Nephron (organoid): ENCODE measurements at regions not wholly inside any gene's neighbourhood (a gene's known extent, or its start where the extent isn't known, plus 50 kb on each side); places are given as distances from the start of the nearest gene placed in this dataset.

Source experiments
- H3K27ac Mint-ChIP-seq, 3 experiments: 2 replicates each; pipeline ENCODE4 v1.8.0; 2020; ENCODE audit warnings: mixed read lengths in 3 of 3, mild to moderate bottlenecking in 2 of 3, moderate library complexity in 1 of 3
- H3K27me3 Mint-ChIP-seq: 2 replicates; pipeline ENCODE4 v1.8.0; 2021; ENCODE audit warnings: low read depth, mild to moderate bottlenecking, moderate library complexity, mixed read lengths
- H3K36me3 Mint-ChIP-seq: 2 replicates; pipeline ENCODE4 v1.8.0; 2020; ENCODE audit warnings: low read depth, mixed read lengths
- H3K4me1 Mint-ChIP-seq: 2 replicates; pipeline ENCODE4 v1.8.0; 2020; ENCODE audit warnings: mixed read lengths
- H3K4me3 Mint-ChIP-seq, 3 experiments: 2 replicates each; pipeline ENCODE4 v1.8.0; 2020; ENCODE audit warnings: mild to moderate bottlenecking in 3 of 3, mixed read lengths in 3 of 3, moderate library complexity in 2 of 3
- H3K9me3 Mint-ChIP-seq: 2 replicates; pipeline ENCODE4 v1.8.0; 2020; ENCODE audit warnings: mixed read lengths
- CTCF ChIP-seq, 3 experiments: fragments of 200-600 bp; sonication (generic); IDR thresholded peaks; one replicate each; pipeline ENCODE4 v1.5.0; 2021; ENCODE audit warnings: antibody characterized with exemption in 3 of 3; ENCODE audit not compliant: unreplicated experiment in 3 of 3

GRCh38 chr13:99894840-99895443 is 76.6 kb downstream of the ZIC5 start:
- Mint-ChIP-seq H3K4me1 (peaks cover 11% of the 10 kb centered on the region), H3K4me3 (no peak overlapping the region), H3K9me3 (no peaks in the 10 kb centered on the region), H3K27ac (no peak overlapping the region), H3K36me3 (no peaks in the 10 kb centered on the region), H3K27me3 (peaks cover 5% of the 10 kb centered on the region)
- TF ChIP-seq CTCF (IDR thresholded peaks at IDR 0.05; ENCODE audit: unreplicated experiment in 3 of 3), result no peak

GRCh38 chr13:99894105-99894839 is 77.3 kb downstream of the ZIC5 start:
- Mint-ChIP-seq H3K4me1 (peaks cover 11% of the 10 kb centered on the region), H3K27me3 (peaks cover 5% of the 10 kb centered on the region), H3K36me3 (no peaks in the 10 kb centered on the region), H3K9me3 (no peaks in the 10 kb centered on the region), H3K27ac (no peak overlapping the region), H3K4me3 (no peak overlapping the region)
- no peak for TF ChIP-seq CTCF (IDR thresholded peaks at IDR 0.05; ENCODE audit: unreplicated experiment in 3 of 3)

GRCh38 chr13:99893567-99893966 is 78.0 kb downstream of the ZIC5 start:
- H3K36me3 Mint-ChIP-seq, result no peaks in the 10 kb centered on the region
- no peak for TF ChIP-seq CTCF (IDR thresholded peaks at IDR 0.05; ENCODE audit: unreplicated experiment in 3 of 3)
- H3K27ac Mint-ChIP-seq, result no peak overlapping the region
- H3K4me1 Mint-ChIP-seq, result peaks cover 11% of the 10 kb centered on the region
- no peak overlapping the region for H3K4me3 Mint-ChIP-seq
- H3K27me3 Mint-ChIP-seq, result peaks cover 5% of the 10 kb centered on the region
- no peaks in the 10 kb centered on the region for H3K9me3 Mint-ChIP-seq

GRCh38 chr13:99892866-99893504 is 78.6 kb downstream of the ZIC5 start:
- H3K4me1 Mint-ChIP-seq, result peaks cover 6% of the 10 kb centered on the region
- no peak for TF ChIP-seq CTCF (IDR thresholded peaks at IDR 0.05; ENCODE audit: unreplicated experiment in 3 of 3)
- H3K4me3 Mint-ChIP-seq, result no peak overlapping the region
- H3K27ac Mint-ChIP-seq, result no peak overlapping the region
- H3K27me3 Mint-ChIP-seq, result peaks cover 5% of the 10 kb centered on the region
- no peaks in the 10 kb centered on the region for H3K9me3 Mint-ChIP-seq
- H3K36me3 Mint-ChIP-seq, result no peaks in the 10 kb centered on the region

GRCh38 chr13:99892196-99892613 is 79.4 kb downstream of the ZIC5 start:
- Mint-ChIP-seq H3K4me3 (no peak overlapping the region), H3K4me1 (peaks cover 4% of the 10 kb centered on the region), H3K9me3 (no peaks in the 10 kb centered on the region), H3K27me3 (peaks cover 5% of the 10 kb centered on the region), H3K27ac (no peak overlapping the region), H3K36me3 (no peaks in the 10 kb centered on the region)
- TF ChIP-seq CTCF (IDR thresholded peaks at IDR 0.05; ENCODE audit: unreplicated experiment in 3 of 3), result no peak
